NT2/D1 (cell line): ENCODE measurements at regions not wholly inside any gene's neighbourhood (a gene's known extent, or its start where the extent isn't known, plus 50 kb on each side); places are given as distances from the start of the nearest gene placed in this dataset.
"Not testable (repeated sequence)": the region's sequence is repeated elsewhere in the genome, so short reads cannot be mapped to it uniquely, and the experiment has no call there.

ENCODE experiments used
- DNase-seq: peaks from one replicate; pipeline ENCODE4 v3.0.0-alpha.2; 2011; ENCODE audit warnings: low read depth, low spot score
- H3K27me3 ChIP-seq: 2 replicates; pipeline ENCODE4 v1.6.0; 2011; ENCODE audit warnings: mild to moderate bottlenecking; ENCODE audit not compliant: insufficient read length, insufficient read depth
- H3K36me3 ChIP-seq: 2 replicates; pipeline ENCODE4 v1.6.1; 2011; ENCODE audit warnings: mild to moderate bottlenecking, low read length, mixed read lengths; ENCODE audit not compliant: insufficient read depth, insufficient read length
- H3K4me1 ChIP-seq: 2 replicates; pipeline ENCODE4 v1.5.1; 2011; ENCODE audit not compliant: insufficient read depth, insufficient read length
- H3K4me3 ChIP-seq: 2 replicates; pipeline ENCODE4 v1.5.1; 2011; ENCODE audit warnings: low read depth; ENCODE audit not compliant: insufficient read length
- H3K9ac ChIP-seq: 2 replicates; pipeline ENCODE4 v1.6.0; 2011; ENCODE audit warnings: low read depth; ENCODE audit not compliant: insufficient read length
- H3K9me3 ChIP-seq: 2 replicates; pipeline ENCODE4 v1.5.1; 2011; ENCODE audit warnings: mild to moderate bottlenecking, low read length; ENCODE audit not compliant: insufficient read depth
- SUZ12 ChIP-seq: IDR thresholded peaks from 2 replicates; pipeline ENCODE4 v1.6.1; 2011; ENCODE audit not compliant: insufficient read length, insufficient read depth; ENCODE audit errors: extremely low read depth
- YY1 ChIP-seq: IDR thresholded peaks from 2 replicates; pipeline ENCODE4 v1.6.1; 2011; ENCODE audit not compliant: insufficient read length, insufficient read depth
- ZNF274 ChIP-seq: IDR thresholded peaks from 2 replicates; pipeline ENCODE4 v1.6.1; 2011; ENCODE audit warnings: mild to moderate bottlenecking, low read depth, low read length

DNA sequence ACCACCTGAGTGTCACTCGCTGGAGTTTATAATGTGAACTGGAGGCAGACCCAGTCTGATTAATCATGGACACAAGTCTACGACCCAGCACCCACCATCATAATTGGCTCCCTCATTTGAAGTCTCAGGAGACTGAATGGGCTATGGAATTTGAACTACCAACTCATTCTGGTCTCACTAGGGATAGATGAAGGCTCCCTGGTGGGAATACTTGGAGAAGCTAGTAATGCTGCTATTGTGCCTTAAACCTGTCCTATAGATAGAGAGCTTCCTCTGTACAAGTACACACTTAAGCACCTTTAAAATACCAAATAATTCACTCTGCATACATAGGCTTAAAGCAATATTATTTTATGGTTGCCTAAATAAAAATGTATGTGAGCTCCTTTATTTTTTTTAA lies 90.8 kb upstream of the SMARCAD1 start:
- Histone ChIP-seq H3K9me3 (no peaks in the 10 kb centered on the region), H3K4me1 (no peaks in the 10 kb centered on the region), H3K27me3 (no peaks in the 10 kb centered on the region), H3K9ac (no peak overlapping the region), H3K4me3 (no peak overlapping the region), H3K36me3 (no peaks in the 10 kb centered on the region)
- DNase-seq = no peak
- no peak for TF ChIP-seq ZNF274
- no peak for TF ChIP-seq SUZ12
- TF ChIP-seq YY1 = no peak

DNA sequence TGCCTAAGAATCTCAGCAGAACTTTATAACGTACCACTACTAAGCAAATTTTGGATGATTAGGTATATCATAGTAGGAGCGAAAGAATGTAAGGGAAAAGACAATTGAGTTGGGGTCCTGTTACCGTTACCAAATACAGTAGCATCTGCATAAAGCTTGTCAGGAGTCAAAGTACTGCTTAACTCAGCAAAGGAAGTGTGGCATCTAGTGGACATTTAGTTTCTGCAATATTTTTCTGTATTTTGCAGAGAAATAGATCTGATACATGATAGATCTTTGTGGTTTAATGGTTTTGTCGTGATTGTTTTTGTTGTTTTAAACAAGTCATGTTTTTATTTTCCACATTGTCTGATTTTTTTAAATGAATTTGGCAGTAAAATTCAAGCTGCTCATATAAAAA lies 81.0 kb upstream of the SMARCAD1 start:
- Histone ChIP-seq H3K4me1 (no peaks in the 10 kb centered on the region), H3K36me3 (no peaks in the 10 kb centered on the region), H3K9me3 (no peaks in the 10 kb centered on the region), H3K4me3 (no peak overlapping the region), H3K9ac (no peak overlapping the region), H3K27me3 (no peaks in the 10 kb centered on the region)
- TF ChIP-seq SUZ12 (no peak), ZNF274 (no peak), YY1 (no peak)
- no peak for DNase-seq

DNA sequence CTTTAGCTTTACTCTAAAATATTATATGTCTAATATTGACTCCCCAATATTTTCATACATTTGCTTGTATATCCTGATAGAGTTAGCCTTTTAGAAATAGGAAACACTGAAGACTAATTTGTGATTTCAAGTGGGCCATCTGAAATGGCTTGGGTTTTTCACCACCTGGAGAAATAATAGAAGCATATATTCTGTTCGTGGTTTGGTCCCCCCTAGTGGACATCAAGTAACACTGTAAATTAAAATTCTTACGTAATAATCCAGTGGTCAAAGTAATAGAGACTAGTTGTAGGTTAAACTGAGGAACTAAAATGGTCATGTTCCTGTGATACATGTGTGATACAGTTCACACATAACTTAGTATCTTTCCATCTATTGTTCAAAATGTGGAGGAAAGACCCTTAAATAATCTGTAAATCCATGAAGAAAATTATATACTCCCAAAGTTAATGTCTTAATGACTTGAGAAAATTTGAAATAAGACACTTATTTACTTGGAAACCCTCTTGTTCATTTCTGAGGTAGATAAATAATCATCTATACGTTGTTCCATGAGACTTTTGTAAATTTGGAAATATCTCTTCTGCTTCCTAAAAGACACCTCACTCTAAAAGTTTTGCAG lies 79.8 kb upstream of the SMARCAD1 start:
- Histone ChIP-seq H3K27me3 (no peaks in the 10 kb centered on the region), H3K9me3 (no peaks in the 10 kb centered on the region), H3K36me3 (no peaks in the 10 kb centered on the region), H3K4me1 (no peaks in the 10 kb centered on the region), H3K9ac (no peak overlapping the region), H3K4me3 (no peak overlapping the region)
- TF ChIP-seq YY1 (no peak), SUZ12 (no peak), ZNF274 (no peak)
- DNase-seq = no peak

DNA sequence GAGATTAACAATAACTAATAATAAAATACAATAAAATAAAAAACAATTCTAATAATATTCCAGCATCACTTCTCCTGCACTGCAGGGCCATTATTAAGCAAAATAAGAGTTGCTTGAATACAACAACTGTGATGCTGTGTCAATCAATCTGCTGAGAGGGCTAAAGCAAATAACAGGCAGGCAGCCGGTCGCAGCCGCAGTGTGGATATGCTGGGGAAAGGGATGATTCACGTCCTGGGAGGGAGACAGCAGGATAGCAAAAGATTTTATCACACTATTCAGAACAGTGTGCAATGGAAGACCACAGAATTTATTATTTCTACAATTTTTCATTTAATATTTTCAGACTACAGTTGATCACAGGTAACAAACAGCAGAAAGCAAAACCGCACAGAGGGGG lies 76.5 kb upstream of the SMARCAD1 start:
- Histone ChIP-seq H3K9ac (no peak overlapping the region), H3K9me3 (no peaks in the 10 kb centered on the region), H3K4me1 (no peaks in the 10 kb centered on the region), H3K36me3 (no peaks in the 10 kb centered on the region), H3K4me3 (no peak overlapping the region), H3K27me3 (no peaks in the 10 kb centered on the region)
- TF ChIP-seq ZNF274 (no peak), SUZ12 (no peak), YY1 (no peak)
- DNase-seq = no peak

DNA sequence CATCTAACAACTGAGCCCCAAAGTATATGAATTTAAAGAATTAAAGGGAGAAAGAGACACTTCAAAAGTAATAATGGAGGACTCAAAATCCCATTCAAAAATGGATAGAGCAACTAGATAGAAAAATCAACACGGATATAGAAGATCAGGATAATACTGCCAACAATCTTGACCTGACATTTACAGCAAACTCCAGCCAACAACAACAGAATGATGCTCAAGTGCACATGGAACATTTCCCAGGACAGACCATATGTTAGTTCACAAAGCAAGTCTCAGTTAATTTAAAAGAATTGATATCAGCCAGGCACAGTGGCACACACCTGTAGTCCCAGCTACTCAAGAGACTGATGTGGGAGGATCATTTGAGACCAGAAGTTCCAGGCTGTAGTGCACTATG lies 72.0 kb upstream of the SMARCAD1 start:
- Histone ChIP-seq H3K4me1 (no peaks in the 10 kb centered on the region), H3K36me3 (no peaks in the 10 kb centered on the region), H3K4me3 (no peak overlapping the region), H3K9ac (no peak overlapping the region), H3K27me3 (no peaks in the 10 kb centered on the region), H3K9me3 (no peaks in the 10 kb centered on the region)
- no peak for DNase-seq
- TF ChIP-seq ZNF274 = no peak
- no peak for TF ChIP-seq YY1
- TF ChIP-seq SUZ12 = no peak

DNA sequence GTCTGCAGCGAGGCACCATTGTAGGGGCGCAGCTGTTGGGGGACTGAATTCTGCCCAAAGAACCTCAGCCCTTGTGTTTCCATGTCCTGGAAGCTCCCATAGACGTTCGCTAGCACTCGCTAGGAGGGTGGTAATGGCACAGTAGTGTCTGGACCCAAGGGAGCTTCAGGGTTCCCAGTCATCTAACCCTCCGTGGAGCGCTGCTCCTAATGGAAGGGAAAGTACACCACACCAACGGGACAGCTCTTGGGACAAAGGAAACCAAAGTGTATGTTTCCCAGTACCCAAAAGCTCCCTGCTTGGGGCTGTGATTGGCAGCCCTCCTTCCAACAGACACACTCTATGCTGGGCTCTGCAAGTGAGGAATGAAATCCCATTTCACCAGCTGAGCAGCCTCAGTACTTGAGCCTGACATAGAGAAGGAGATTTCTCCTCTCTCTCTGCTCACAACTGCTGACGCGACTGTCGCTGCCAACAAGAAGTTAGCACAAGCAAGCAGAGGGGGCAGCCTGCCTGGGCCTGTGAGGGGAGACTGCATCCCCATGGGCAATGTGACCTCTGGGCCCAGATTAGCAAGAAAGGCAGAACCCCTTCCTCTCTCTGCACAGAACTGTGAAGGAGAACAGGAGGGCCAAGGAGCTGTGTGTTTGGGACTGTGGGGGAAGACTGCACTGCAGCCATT lies 67.6 kb upstream of the SMARCAD1 start:
- no peak for DNase-seq
- TF ChIP-seq YY1 = no peak
- TF ChIP-seq SUZ12 = no peak
- no peak for TF ChIP-seq ZNF274
- H3K9ac ChIP-seq = no peak overlapping the region
- H3K27me3 ChIP-seq = no peaks in the 10 kb centered on the region
- H3K36me3 ChIP-seq = no peaks in the 10 kb centered on the region
- H3K9me3 ChIP-seq = no peaks in the 10 kb centered on the region
- no peaks in the 10 kb centered on the region for H3K4me1 ChIP-seq
- H3K4me3 ChIP-seq = no peak overlapping the region

DNA sequence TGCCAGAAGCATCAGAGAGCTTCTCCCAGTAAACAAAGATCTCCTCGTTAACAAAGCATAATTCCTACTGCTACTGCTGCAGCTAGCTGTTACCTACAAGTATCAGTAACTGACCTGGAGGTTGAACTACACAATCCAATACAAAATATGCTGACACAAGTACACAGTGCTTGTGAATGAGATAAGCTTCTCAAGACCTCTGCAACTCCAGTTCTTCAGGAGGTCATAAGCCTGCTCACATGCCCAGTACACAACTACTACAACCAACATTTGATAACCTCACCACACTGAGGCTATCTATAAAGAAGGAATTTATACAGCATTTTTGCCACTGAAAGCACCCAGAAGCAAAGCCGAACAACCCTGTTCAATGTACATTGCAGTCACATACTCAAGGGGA lies 66.7 kb upstream of the SMARCAD1 start:
- Histone ChIP-seq H3K36me3 (no peaks in the 10 kb centered on the region), H3K4me3 (no peak overlapping the region), H3K9ac (no peak overlapping the region), H3K9me3 (no peaks in the 10 kb centered on the region), H3K4me1 (no peaks in the 10 kb centered on the region), H3K27me3 (no peaks in the 10 kb centered on the region)
- DNase-seq = no peak
- no peak for TF ChIP-seq YY1

DNA sequence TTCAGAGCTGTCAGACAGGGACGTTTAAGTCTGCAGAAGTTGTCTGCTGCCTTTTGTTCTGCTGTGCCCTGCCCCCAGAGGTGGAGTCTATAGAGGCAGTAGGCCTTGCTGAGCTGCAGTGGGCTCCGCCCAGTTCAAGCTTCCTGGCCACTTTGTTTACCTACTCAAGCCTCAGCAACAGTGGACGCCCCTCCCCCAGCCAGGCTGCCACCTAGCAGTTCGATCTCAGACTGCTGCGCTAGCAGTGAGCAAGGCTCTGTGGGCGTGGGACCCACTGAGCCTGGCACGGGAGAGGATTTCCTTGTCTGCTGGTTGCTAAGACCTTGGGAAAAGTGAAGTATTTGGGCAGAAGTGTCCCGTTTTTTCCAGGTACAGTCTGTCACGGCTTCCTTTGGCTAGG lies 59.6 kb upstream of the SMARCAD1 start:
- H3K27me3 ChIP-seq, H3K9ac ChIP-seq, H3K36me3 ChIP-seq, H3K9me3 ChIP-seq, H3K4me3 ChIP-seq, H3K4me1 ChIP-seq: not testable (repeated sequence)
- DNase-seq = peak; percentile 55
